OCI-LY1 (cell line): ENCODE measurements at regions not wholly inside any gene's neighbourhood (a gene's known extent, or its start where the extent isn't known, plus 50 kb on each side); places are given as distances from the start of the nearest gene placed in this dataset.

Experiments used
- EZH2 ChIP-seq: fragments of 200-600 bp; sonication (generic), shearing (Covaris generic); IDR thresholded peaks from 2 replicates; pipeline ENCODE4 v1.8.0; 2017; ENCODE audit warnings: borderline replicate concordance, mixed run types, mild to moderate bottlenecking, antibody characterized with exemption, low read length, moderate library complexity, mixed read lengths
- TF ChIP-seq, protein P1 (sequence below): fragments of 200-600 bp; sonication (generic), shearing (Covaris generic); IDR thresholded peaks from 2 replicates; pipeline ENCODE4 v1.5.1; 2017; ENCODE audit warnings: mild to moderate bottlenecking, antibody characterized with exemption, low read length, moderate library complexity, mixed read lengths

DNA sequence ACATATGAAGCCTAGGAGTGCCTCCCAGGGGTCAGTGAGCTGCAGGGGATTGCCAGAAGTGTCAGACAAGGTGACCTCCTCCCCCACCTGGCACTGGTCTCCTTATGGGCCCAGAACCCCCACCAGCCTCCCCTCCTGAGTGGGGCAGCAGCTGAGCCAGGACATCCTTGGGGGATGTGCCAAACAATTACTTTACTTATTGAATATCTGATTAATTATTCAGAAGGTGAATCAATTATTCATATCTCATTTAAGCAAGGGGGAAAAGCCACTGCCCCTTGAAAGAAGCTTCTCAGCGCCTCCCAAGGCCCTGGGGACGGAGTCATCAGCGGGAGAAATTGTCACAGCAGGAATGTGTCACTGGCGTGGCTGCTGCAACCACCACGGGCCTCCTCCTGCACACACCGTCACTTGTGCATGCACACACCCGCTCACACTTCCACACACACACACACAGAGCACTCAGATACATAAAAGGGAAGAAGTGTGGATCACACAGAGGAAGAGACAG, 123.4 kb upstream of the MAFB start:
- TF ChIP-seq, protein P1, sequence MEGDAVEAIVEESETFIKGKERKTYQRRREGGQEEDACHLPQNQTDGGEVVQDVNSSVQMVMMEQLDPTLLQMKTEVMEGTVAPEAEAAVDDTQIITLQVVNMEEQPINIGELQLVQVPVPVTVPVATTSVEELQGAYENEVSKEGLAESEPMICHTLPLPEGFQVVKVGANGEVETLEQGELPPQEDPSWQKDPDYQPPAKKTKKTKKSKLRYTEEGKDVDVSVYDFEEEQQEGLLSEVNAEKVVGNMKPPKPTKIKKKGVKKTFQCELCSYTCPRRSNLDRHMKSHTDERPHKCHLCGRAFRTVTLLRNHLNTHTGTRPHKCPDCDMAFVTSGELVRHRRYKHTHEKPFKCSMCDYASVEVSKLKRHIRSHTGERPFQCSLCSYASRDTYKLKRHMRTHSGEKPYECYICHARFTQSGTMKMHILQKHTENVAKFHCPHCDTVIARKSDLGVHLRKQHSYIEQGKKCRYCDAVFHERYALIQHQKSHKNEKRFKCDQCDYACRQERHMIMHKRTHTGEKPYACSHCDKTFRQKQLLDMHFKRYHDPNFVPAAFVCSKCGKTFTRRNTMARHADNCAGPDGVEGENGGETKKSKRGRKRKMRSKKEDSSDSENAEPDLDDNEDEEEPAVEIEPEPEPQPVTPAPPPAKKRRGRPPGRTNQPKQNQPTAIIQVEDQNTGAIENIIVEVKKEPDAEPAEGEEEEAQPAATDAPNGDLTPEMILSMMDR, result no peak
- no peak for TF ChIP-seq EZH2
